NB4 (cell line): ENCODE measurements at regions not wholly inside any gene's neighbourhood (a gene's known extent, or its start where the extent isn't known, plus 50 kb on each side); places are given as distances from the start of the nearest gene placed in this dataset.

Source experiments
- DNase-seq: peaks from one replicate; pipeline ENCODE4 v3.0.0; 2010; ENCODE audit warnings: low read depth
- H3K4me3 ChIP-seq: one replicate; pipeline ENCODE4 v1.5.1; 2011; ENCODE audit warnings: mild to moderate bottlenecking, low read depth, low read length, moderate library complexity
- CTCF ChIP-seq: IDR thresholded peaks from one replicate; pipeline ENCODE4 v1.5.1; 2012; ENCODE audit warnings: low read depth, low read length
- MAX ChIP-seq: IDR thresholded peaks from 2 replicates; pipeline ENCODE4 v1.6.1; 2011; ENCODE audit warnings: low read depth, low read length
- MYC ChIP-seq: IDR thresholded peaks from 2 replicates; pipeline ENCODE4 v1.6.1; 2011; ENCODE audit warnings: low read depth, low read length
- POLR2A ChIP-seq: IDR thresholded peaks from 2 replicates; pipeline ENCODE4 v1.6.1; 2011; ENCODE audit warnings: mild to moderate bottlenecking; ENCODE audit not compliant: insufficient read length; ENCODE audit errors: extremely low read depth

GRCh38 chr20:39270837-39271604 is 308.9 kb downstream of the DHX35 start:
- TF ChIP-seq CTCF: no peak
- no peak for TF ChIP-seq MYC
- no peak for TF ChIP-seq POLR2A
- TF ChIP-seq MAX: no peak
- H3K4me3 ChIP-seq: no peak overlapping the region
- no peak for DNase-seq

- TF ChIP-seq CTCF: no peak
- TF ChIP-seq POLR2A: no peak
- no peak for TF ChIP-seq MYC
- no peak for TF ChIP-seq MAX
- no peak for DNase-seq
- no peak overlapping the region for H3K4me3 ChIP-seq
Observed at GRCh38 chr20:39269493-39270217, 307.5 kb downstream of the DHX35 start.

GRCh38 chr20:39268981-39269461 is 306.9 kb downstream of the DHX35 start:
- no peak overlapping the region for H3K4me3 ChIP-seq
- DNase-seq: peak; percentile 57
- TF ChIP-seq POLR2A (no peak), MAX (no peak), CTCF (peak; percentile 91)

GRCh38 chr20:39268491-39268951 is 306.4 kb downstream of the DHX35 start:
- H3K4me3 ChIP-seq: no peak overlapping the region
- no peak for TF ChIP-seq MAX
- TF ChIP-seq CTCF: no peak
- no peak for TF ChIP-seq POLR2A
- TF ChIP-seq MYC: no peak
- DNase-seq: no peak

- H3K4me3 ChIP-seq: no peak overlapping the region
- no peak for TF ChIP-seq CTCF
- TF ChIP-seq MYC: no peak
- TF ChIP-seq POLR2A: no peak
- TF ChIP-seq MAX: no peak
- no peak for DNase-seq
Observed at GRCh38 chr20:39266989-39267388, 304.8 kb downstream of the DHX35 start.
